ENCODE measurements at regions not wholly inside any gene's neighbourhood (a gene's known extent, or its start where the extent isn't known, plus 50 kb on each side); places are given as distances from the start of the nearest gene placed in this dataset.

DNA sequence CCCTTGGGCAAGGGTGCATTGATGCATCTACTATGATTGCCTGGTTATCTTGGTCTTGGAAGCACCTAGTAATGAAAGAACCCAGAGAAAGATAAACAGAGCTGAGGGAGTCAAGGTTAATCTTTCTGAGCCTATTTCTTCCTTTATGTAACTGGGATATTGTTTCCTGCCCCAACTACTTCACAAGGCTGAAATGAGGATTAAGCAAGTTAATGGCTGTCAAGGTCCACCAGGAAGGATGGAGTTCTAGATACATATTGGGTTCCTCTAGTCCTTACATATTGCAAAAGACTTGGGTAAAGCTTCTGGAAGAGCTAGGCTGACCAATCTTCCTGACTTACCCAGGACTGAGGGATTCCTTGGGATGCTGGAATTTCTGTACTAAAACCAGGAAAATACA, 589.8 kb downstream of the INSC start:
- Histone ChIP-seq H3K36me3 (no peaks in the 10 kb centered on the region), H3K4me3 (no peak overlapping the region), H3K27ac (no peak overlapping the region), H3K27me3 (no peaks in the 10 kb centered on the region), H3K9me3 (no peaks in the 10 kb centered on the region), H3K4me1 (peaks cover 0 to 4% of the 10 kb centered on the region in 2 donors)
- intact Hi-C loops (cut with DNase I), result no loop called here
- TF ChIP-seq, protein P1, sequence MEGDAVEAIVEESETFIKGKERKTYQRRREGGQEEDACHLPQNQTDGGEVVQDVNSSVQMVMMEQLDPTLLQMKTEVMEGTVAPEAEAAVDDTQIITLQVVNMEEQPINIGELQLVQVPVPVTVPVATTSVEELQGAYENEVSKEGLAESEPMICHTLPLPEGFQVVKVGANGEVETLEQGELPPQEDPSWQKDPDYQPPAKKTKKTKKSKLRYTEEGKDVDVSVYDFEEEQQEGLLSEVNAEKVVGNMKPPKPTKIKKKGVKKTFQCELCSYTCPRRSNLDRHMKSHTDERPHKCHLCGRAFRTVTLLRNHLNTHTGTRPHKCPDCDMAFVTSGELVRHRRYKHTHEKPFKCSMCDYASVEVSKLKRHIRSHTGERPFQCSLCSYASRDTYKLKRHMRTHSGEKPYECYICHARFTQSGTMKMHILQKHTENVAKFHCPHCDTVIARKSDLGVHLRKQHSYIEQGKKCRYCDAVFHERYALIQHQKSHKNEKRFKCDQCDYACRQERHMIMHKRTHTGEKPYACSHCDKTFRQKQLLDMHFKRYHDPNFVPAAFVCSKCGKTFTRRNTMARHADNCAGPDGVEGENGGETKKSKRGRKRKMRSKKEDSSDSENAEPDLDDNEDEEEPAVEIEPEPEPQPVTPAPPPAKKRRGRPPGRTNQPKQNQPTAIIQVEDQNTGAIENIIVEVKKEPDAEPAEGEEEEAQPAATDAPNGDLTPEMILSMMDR (IDR thresholded peaks at IDR 0.05), result no peak
- DNase-seq (ENCODE audit: low spot score in 2 of 2), result no peak

GRCh38 chr11:15705891-15706290, 591.2 kb downstream of the INSC start:
- H3K4me1 ChIP-seq, result peaks cover 0 to 4% of the 10 kb centered on the region in 2 donors
- no peak for DNase-seq (ENCODE audit: low spot score in 2 of 2)
- no peak overlapping the region for H3K27ac ChIP-seq
- no peaks in the 10 kb centered on the region for H3K36me3 ChIP-seq
- TF ChIP-seq, protein P1 (IDR thresholded peaks at IDR 0.05), result no peak
- intact Hi-C loops (cut with DNase I), result no loop called here
- H3K27me3 ChIP-seq, result no peaks in the 10 kb centered on the region
- no peak overlapping the region for H3K4me3 ChIP-seq
- H3K9me3 ChIP-seq, result no peaks in the 10 kb centered on the region

DNA sequence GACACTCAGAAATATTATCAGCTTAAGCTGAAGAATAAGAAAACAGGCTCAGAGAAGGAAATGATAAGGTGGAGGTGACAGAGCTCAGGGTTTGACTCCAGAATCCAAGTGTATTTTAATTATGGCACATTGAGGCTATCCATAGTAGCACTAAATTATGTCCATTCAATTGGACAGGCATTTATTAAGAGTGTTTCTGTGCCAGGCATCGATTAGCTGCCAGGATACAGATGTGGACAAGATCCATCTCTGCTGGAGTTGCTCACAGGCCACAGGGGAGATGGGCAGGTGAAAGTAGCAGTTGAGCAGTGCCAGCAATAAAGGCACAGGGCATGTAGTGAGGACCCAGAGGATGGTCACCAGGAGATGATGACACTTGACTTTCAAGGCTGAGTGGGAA, 592.5 kb downstream of the INSC start:
- TF ChIP-seq, protein P1 (IDR thresholded peaks at IDR 0.05), result no peak

GRCh38 chr11:15707971-15708370, 593.2 kb downstream of the INSC start:
- no peak overlapping the region for H3K4me3 ChIP-seq
- no peak for DNase-seq (ENCODE audit: low spot score in 2 of 2)
- intact Hi-C loops (cut with DNase I), result no loop called here
- H3K27me3 ChIP-seq, result no peaks in the 10 kb centered on the region
- H3K36me3 ChIP-seq, result no peaks in the 10 kb centered on the region
- peaks cover 0 to 4% of the 10 kb centered on the region in 2 donors for H3K4me1 ChIP-seq
- H3K9me3 ChIP-seq, result no peaks in the 10 kb centered on the region
- TF ChIP-seq, protein P1 (IDR thresholded peaks at IDR 0.05), result no peak
- no peak overlapping the region for H3K27ac ChIP-seq

More for the DNA sequence above, 592.5 kb downstream of the INSC start:
- intact Hi-C loops (cut with DNase I), result no loop called here
- H3K4me1 ChIP-seq, result peaks cover 0 to 4% of the 10 kb centered on the region in 2 donors
- no peak overlapping the region for H3K4me3 ChIP-seq
- DNase-seq (ENCODE audit: low spot score in 2 of 2), result no peak
- no peaks in the 10 kb centered on the region for H3K9me3 ChIP-seq
- no peak overlapping the region for H3K27ac ChIP-seq
- H3K36me3 ChIP-seq, result no peaks in the 10 kb centered on the region
- H3K27me3 ChIP-seq, result no peaks in the 10 kb centered on the region

- Histone ChIP-seq H3K27ac (peak overlapping the region in 1 of 2 donors; percentile 21), H3K9me3 (no peaks in the 10 kb centered on the region), H3K36me3 (no peaks in the 10 kb centered on the region), H3K27me3 (no peaks in the 10 kb centered on the region), H3K4me3 (no peak overlapping the region), H3K4me1 (peaks cover 0 to 4% of the 10 kb centered on the region in 2 donors)
- DNase-seq (ENCODE audit: low spot score in 2 of 2), result no peak
- intact Hi-C loops (cut with DNase I), result no loop called here
- TF ChIP-seq, protein P1 (IDR thresholded peaks at IDR 0.05), result no peak
Measured at GRCh38 chr11:15710580-15711275, 596.0 kb downstream of the INSC start.

Measured in ascending aorta (tissue), 2 donors.